ENCODE measurements at regions not wholly inside any gene's neighbourhood (a gene's known extent, or its start where the extent isn't known, plus 50 kb on each side); places are given as distances from the start of the nearest gene placed in this dataset.
"Not testable (repeated sequence)": the region's sequence is repeated elsewhere in the genome, so short reads cannot be mapped to it uniquely, and the experiment has no call there.

- no peak overlapping the region for H3K27ac Mint-ChIP-seq
- POLR2A ChIA-PET, result no interaction called here
- H3K4me3 Mint-ChIP-seq, result no peak overlapping the region
- intact Hi-C loops (cut with micrococcal nuclease), result no loop called here
- H3K9me3 Mint-ChIP-seq, result peaks cover 2% of the 10 kb centered on the region
- CTCF ChIA-PET, result no interaction called here
- no peak for DNase-seq
- H3K27me3 Mint-ChIP-seq, result no peaks in the 10 kb centered on the region
- H3K36me3 Mint-ChIP-seq, result no peaks in the 10 kb centered on the region
- no peaks in the 10 kb centered on the region for H3K4me1 Mint-ChIP-seq (ENCODE audit: low read depth)
Observed at GRCh38 chr2:49715597-49715996, 561.3 kb upstream of the FSHR start.

- Mint-ChIP-seq H3K27me3 (no peaks in the 10 kb centered on the region), H3K9me3 (peaks cover 2% of the 10 kb centered on the region), H3K36me3 (no peaks in the 10 kb centered on the region), H3K4me3 (no peak overlapping the region), H3K4me1 (ENCODE audit: low read depth) (no peaks in the 10 kb centered on the region), H3K27ac (no peak overlapping the region)
- no peak for DNase-seq
- CTCF ChIA-PET, result no interaction called here
- POLR2A ChIA-PET, result no interaction called here
- intact Hi-C loops (cut with micrococcal nuclease), result no loop called here
Observed at GRCh38 chr2:49714454-49714853, 560.1 kb upstream of the FSHR start.

GRCh38 chr2:49702740-49703139 is 548.4 kb upstream of the FSHR start:
- Mint-ChIP-seq H3K27ac (no peak overlapping the region), H3K27me3 (no peaks in the 10 kb centered on the region), H3K36me3 (no peaks in the 10 kb centered on the region), H3K4me3 (no peak overlapping the region), H3K9me3 (peaks cover 12% of the 10 kb centered on the region), H3K4me1 (ENCODE audit: low read depth) (no peaks in the 10 kb centered on the region)
- no peak for DNase-seq
- intact Hi-C loops (cut with micrococcal nuclease), result no loop called here
- CTCF ChIA-PET, result no interaction called here
- POLR2A ChIA-PET, result no interaction called here

GRCh38 chr2:49693961-49694360 is 539.6 kb upstream of the FSHR start:
- POLR2A ChIA-PET, result no interaction called here
- intact Hi-C loops (cut with micrococcal nuclease), result no loop called here
- H3K36me3 Mint-ChIP-seq, result no peaks in the 10 kb centered on the region
- DNase-seq, result no peak
- H3K27me3 Mint-ChIP-seq, result no peaks in the 10 kb centered on the region
- H3K9me3 Mint-ChIP-seq, result peaks cover 12% of the 10 kb centered on the region
- H3K27ac Mint-ChIP-seq, result no peak overlapping the region
- no peak overlapping the region for H3K4me3 Mint-ChIP-seq
- no peaks in the 10 kb centered on the region for H3K4me1 Mint-ChIP-seq (ENCODE audit: low read depth)
- CTCF ChIA-PET, result no interaction called here

- H3K27ac Mint-ChIP-seq; H3K4me3 Mint-ChIP-seq; DNase-seq; intact Hi-C loops (cut with micrococcal nuclease); H3K9me3 Mint-ChIP-seq; POLR2A ChIA-PET; H3K27me3 Mint-ChIP-seq; H3K36me3 Mint-ChIP-seq; H3K4me1 Mint-ChIP-seq (ENCODE audit: low read depth); CTCF ChIA-PET: not testable (repeated sequence)
Observed at GRCh38 chr2:49692022-49692421, 537.7 kb upstream of the FSHR start.

GRCh38 chr2:49687918-49688317 is 533.6 kb upstream of the FSHR start:
- H3K9me3 Mint-ChIP-seq, result peaks cover 6% of the 10 kb centered on the region
- H3K27ac Mint-ChIP-seq, result no peak overlapping the region
- H3K4me3 Mint-ChIP-seq, result no peak overlapping the region
- DNase-seq, result no peak
- no peaks in the 10 kb centered on the region for H3K27me3 Mint-ChIP-seq
- ChIA-PET CTCF (interaction anchor here (1.0 kb wide), 1 partner anchor 456 kb away, joined by 3 read pairs; no protein-coding TSS in a partner anchor), POLR2A (no interaction called here)
- H3K36me3 Mint-ChIP-seq, result no peaks in the 10 kb centered on the region
- H3K4me1 Mint-ChIP-seq (ENCODE audit: low read depth), result no peaks in the 10 kb centered on the region
- intact Hi-C loops (cut with micrococcal nuclease), result loop anchor here (5.0 kb wide), 1 partner anchor 454 kb away; no protein-coding TSS in a partner anchor

GRCh38 chr2:49686897-49687442 is 532.7 kb upstream of the FSHR start:
- H3K27me3 Mint-ChIP-seq, result no peaks in the 10 kb centered on the region
- DNase-seq, result no peak
- peaks cover 2% of the 10 kb centered on the region for H3K9me3 Mint-ChIP-seq
- POLR2A ChIA-PET, result no interaction called here
- no peaks in the 10 kb centered on the region for H3K4me1 Mint-ChIP-seq (ENCODE audit: low read depth)
- H3K4me3 Mint-ChIP-seq, result no peak overlapping the region
- H3K36me3 Mint-ChIP-seq, result no peaks in the 10 kb centered on the region
- CTCF ChIA-PET, result no interaction called here
- no peak overlapping the region for H3K27ac Mint-ChIP-seq
- intact Hi-C loops (cut with micrococcal nuclease), result loop anchor here (5.0 kb wide), 1 partner anchor 455 kb away; no protein-coding TSS in a partner anchor

- H3K4me1 Mint-ChIP-seq (ENCODE audit: low read depth), result no peaks in the 10 kb centered on the region
- H3K36me3 Mint-ChIP-seq, result no peaks in the 10 kb centered on the region
- CTCF ChIA-PET, result no interaction called here
Observed at GRCh38 chr2:49686291-49686690, 532.0 kb upstream of the FSHR start.

GRCh38 chr2:49677227-49677626 is 522.9 kb upstream of the FSHR start:
- DNase-seq, result no peak
- H3K27ac Mint-ChIP-seq, result no peak overlapping the region
- peaks cover 4% of the 10 kb centered on the region for H3K9me3 Mint-ChIP-seq
- CTCF ChIA-PET, result no interaction called here
- H3K4me1 Mint-ChIP-seq (ENCODE audit: low read depth), result no peaks in the 10 kb centered on the region
- POLR2A ChIA-PET, result no interaction called here
- H3K27me3 Mint-ChIP-seq, result no peaks in the 10 kb centered on the region
- H3K4me3 Mint-ChIP-seq, result no peak overlapping the region
- intact Hi-C loops (cut with micrococcal nuclease), result no loop called here
- H3K36me3 Mint-ChIP-seq, result no peaks in the 10 kb centered on the region

More at GRCh38 chr2:49686291-49686690, 532.0 kb upstream of the FSHR start:
- no peaks in the 10 kb centered on the region for H3K27me3 Mint-ChIP-seq
- no peak for DNase-seq
- POLR2A ChIA-PET, result no interaction called here
- H3K27ac Mint-ChIP-seq, result no peak overlapping the region
- intact Hi-C loops (cut with micrococcal nuclease), result loop anchor here (5.0 kb wide), 1 partner anchor 456 kb away; no protein-coding TSS in a partner anchor
- H3K4me3 Mint-ChIP-seq, result no peak overlapping the region
- no peaks in the 10 kb centered on the region for H3K9me3 Mint-ChIP-seq

- ChIA-PET CTCF (no interaction called here), POLR2A (no interaction called here)
- Mint-ChIP-seq H3K36me3 (no peaks in the 10 kb centered on the region), H3K9me3 (no peaks in the 10 kb centered on the region), H3K27me3 (no peaks in the 10 kb centered on the region), H3K4me3 (no peak overlapping the region), H3K27ac (no peak overlapping the region), H3K4me1 (ENCODE audit: low read depth) (no peaks in the 10 kb centered on the region)
- intact Hi-C loops (cut with micrococcal nuclease), result no loop called here
- no peak for DNase-seq
Observed at GRCh38 chr2:49664827-49665226, 510.5 kb upstream of the FSHR start.

- DNase-seq, result no peak
- Mint-ChIP-seq H3K4me1 (ENCODE audit: low read depth) (no peaks in the 10 kb centered on the region), H3K9me3 (no peaks in the 10 kb centered on the region), H3K36me3 (no peaks in the 10 kb centered on the region), H3K27me3 (no peaks in the 10 kb centered on the region), H3K4me3 (no peak overlapping the region), H3K27ac (no peak overlapping the region)
- intact Hi-C loops (cut with micrococcal nuclease), result no loop called here
- ChIA-PET CTCF (no interaction called here), POLR2A (no interaction called here)
Observed at GRCh38 chr2:49661809-49662208, 507.5 kb upstream of the FSHR start.

GRCh38 chr2:49656853-49657252 is 502.5 kb upstream of the FSHR start:
- ChIA-PET CTCF (no interaction called here), POLR2A (no interaction called here)
- H3K36me3 Mint-ChIP-seq, result no peaks in the 10 kb centered on the region
- no peaks in the 10 kb centered on the region for H3K9me3 Mint-ChIP-seq
- no peaks in the 10 kb centered on the region for H3K27me3 Mint-ChIP-seq
- intact Hi-C loops (cut with micrococcal nuclease), result no loop called here
- no peak for DNase-seq
- H3K27ac Mint-ChIP-seq, result no peak overlapping the region
- no peak overlapping the region for H3K4me3 Mint-ChIP-seq
- no peaks in the 10 kb centered on the region for H3K4me1 Mint-ChIP-seq (ENCODE audit: low read depth)

GRCh38 chr2:49643149-49643548 is 488.8 kb upstream of the FSHR start:
- H3K27ac Mint-ChIP-seq, result no peak overlapping the region
- no peak overlapping the region for H3K4me3 Mint-ChIP-seq
- no peaks in the 10 kb centered on the region for H3K27me3 Mint-ChIP-seq
- no peaks in the 10 kb centered on the region for H3K36me3 Mint-ChIP-seq
- ChIA-PET CTCF (no interaction called here), POLR2A (no interaction called here)
- intact Hi-C loops (cut with micrococcal nuclease), result no loop called here
- H3K4me1 Mint-ChIP-seq (ENCODE audit: low read depth), result no peaks in the 10 kb centered on the region
- peaks cover 18% of the 10 kb centered on the region for H3K9me3 Mint-ChIP-seq
- DNase-seq, result no peak

GRCh38 chr2:49640630-49641029 is 486.3 kb upstream of the FSHR start:
- no peaks in the 10 kb centered on the region for H3K4me1 Mint-ChIP-seq (ENCODE audit: low read depth)
- intact Hi-C loops (cut with micrococcal nuclease), result no loop called here
- H3K27me3 Mint-ChIP-seq, result no peaks in the 10 kb centered on the region
- ChIA-PET POLR2A (no interaction called here), CTCF (no interaction called here)
- no peak overlapping the region for H3K4me3 Mint-ChIP-seq
- peaks cover 3% of the 10 kb centered on the region for H3K9me3 Mint-ChIP-seq
- H3K36me3 Mint-ChIP-seq, result no peaks in the 10 kb centered on the region
- H3K27ac Mint-ChIP-seq, result no peak overlapping the region
- DNase-seq, result no peak
